22Rv1 (cell line): ENCODE measurements at regions not wholly inside any gene's neighbourhood (a gene's known extent, or its start where the extent isn't known, plus 50 kb on each side); places are given as distances from the start of the nearest gene placed in this dataset.
"Not testable (repeated sequence)": the region's sequence is repeated elsewhere in the genome, so short reads cannot be mapped to it uniquely, and the experiment has no call there.

Experiments
- H3K27ac ChIP-seq: fragments of 450-650 bp; 2 replicates; pipeline ENCODE4 v1.5.1; 2017
- CTCF ChIP-seq: fragments of 450-650 bp; IDR thresholded peaks from 2 replicates; pipeline ENCODE4 v1.5.1; 2017; ENCODE audit warnings: mild to moderate bottlenecking
- ZFX ChIP-seq: fragments of 450-650 bp; IDR thresholded peaks from 2 replicates; pipeline ENCODE4 v1.6.1; 2017; ENCODE audit warnings: antibody characterized with exemption, borderline replicate concordance

GRCh38 chr5:174528821-174529544 lies 195.4 kb upstream of the MSX2 start:
- no peak for TF ChIP-seq CTCF
- no peak for TF ChIP-seq ZFX
- H3K27ac ChIP-seq, result no peak overlapping the region

GRCh38 chr5:174529925-174530681 lies 194.3 kb upstream of the MSX2 start:
- no peak for TF ChIP-seq ZFX
- TF ChIP-seq CTCF, result no peak
- no peak overlapping the region for H3K27ac ChIP-seq

DNA sequence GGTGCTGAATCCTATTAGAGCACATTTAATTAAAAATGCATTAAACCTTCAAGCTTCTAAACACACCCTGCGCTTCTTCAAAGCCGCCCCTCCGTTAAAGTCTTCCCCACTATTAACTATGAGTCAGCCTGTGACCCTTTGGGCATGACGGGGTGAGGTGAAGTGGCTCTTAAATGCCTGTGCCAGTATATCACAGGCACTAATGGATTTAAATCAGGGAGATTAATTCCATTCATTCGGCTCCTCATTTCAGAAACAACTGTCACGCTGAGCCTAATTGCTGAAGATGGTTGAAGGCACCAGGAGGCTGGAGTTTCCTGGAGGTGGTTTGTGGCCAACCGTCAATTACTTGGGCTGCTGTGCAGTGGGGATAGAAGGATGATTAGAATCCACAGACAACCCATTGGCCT lies 192.6 kb upstream of the MSX2 start:
- TF ChIP-seq CTCF, result no peak
- TF ChIP-seq ZFX, result no peak
- no peak overlapping the region for H3K27ac ChIP-seq

DNA sequence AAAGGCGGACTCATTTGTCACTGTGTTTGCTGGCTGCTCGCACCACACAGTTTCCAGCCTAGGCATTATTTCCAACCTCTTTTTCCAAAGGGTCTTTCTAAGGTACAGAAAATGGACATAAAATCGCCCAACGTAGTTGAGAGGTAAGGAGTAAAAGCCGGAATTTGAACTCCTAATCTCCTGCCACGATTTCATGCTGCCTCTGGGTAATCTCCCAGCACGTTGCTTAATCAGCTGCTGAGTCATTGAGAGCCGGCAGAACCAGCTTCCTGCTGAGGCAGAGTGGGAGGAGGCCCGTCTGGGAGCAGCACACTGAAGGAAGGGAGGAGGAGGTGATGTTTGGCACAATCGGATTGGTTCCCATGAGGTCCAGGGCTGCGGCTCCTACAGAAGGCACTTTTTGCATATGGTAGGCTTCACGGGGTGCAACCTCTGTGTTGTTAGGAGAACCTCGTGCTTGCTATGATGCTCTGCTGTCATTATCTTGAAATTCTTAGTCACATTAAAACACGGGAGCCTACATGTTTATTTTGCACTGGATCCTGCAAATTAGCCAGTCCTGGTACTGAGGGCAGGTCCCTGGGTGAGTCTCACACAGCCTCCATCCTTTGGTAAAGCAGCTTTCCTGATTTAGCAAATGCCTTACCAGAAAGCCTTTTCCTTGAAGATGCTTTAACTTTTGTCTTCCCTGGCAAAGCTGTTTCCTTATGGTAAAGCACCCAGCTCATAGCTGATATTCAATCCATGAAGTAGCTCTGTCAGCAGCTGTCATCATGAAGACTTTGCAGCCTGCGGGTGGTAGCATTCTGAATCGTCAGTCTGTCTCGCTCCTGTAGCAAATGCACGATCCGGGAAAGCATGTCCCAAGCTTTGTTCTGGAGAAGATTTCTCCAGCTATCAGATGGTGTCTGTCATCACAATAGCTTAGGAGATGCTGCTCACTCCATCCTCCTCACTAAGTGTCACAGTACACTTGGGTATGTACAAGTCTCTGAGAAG lies 191.6 kb upstream of the MSX2 start:
- H3K27ac ChIP-seq, result no peak overlapping the region
- no peak for TF ChIP-seq ZFX
- no peak for TF ChIP-seq CTCF

DNA sequence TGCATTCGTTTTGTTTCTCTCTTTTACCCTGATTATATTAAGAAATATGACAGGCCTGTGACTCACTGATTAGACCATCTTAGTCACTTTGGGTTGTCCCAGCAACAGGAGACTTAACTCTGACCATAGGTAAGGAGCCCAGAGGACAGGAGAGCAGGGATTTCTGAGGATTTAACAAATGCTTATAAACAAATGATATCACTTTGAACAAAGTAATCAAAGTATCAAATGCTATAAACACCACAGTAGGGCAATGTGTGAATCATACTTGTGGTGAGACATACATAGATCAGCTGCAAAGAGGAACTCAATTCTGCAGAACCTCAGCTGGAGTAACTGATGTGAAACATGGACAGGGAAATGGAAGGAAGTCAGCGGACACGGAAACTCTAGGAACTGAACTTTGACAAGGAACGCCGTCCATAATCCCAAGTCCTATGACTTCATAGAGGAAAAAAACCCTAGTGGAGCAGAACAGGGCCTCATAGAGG lies 190.6 kb upstream of the MSX2 start:
- no peak for TF ChIP-seq ZFX
- TF ChIP-seq CTCF, result no peak
- H3K27ac ChIP-seq, result no peak overlapping the region

GRCh38 chr5:174535669-174536068 lies 188.7 kb upstream of the MSX2 start:
- H3K27ac ChIP-seq, result no peak overlapping the region
- TF ChIP-seq CTCF, result no peak
- no peak for TF ChIP-seq ZFX

DNA sequence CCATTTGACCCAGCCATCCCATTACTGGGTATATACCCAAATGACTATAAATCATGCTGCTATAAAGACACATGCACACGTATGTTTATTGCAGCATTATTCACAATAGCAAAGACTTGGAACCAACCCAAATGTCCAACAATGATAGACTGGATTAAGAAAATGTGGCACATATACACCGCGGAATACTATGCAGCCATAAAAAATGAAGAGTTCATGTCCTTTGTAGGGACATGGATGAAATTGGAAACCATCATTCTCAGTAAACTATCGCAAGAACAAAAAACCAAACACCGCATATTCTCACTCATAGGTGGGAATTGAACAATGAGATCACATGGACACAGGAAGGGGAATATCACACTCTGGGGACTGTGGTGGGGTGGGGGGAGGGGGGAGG lies 184.6 kb upstream of the MSX2 start:
- not testable (repeated sequence) for H3K27ac ChIP-seq
